Liver (tissue), 3 donors: ENCODE measurements at regions not wholly inside any gene's neighbourhood (a gene's known extent, or its start where the extent isn't known, plus 50 kb on each side); places are given as distances from the start of the nearest gene placed in this dataset.
"Not testable (repeated sequence)": the region's sequence is repeated elsewhere in the genome, so short reads cannot be mapped to it uniquely, and the experiment has no call there.

Experiments used
- ATF3 ChIP-seq: IDR thresholded peaks from 2 replicates; pipeline ENCODE4 v1.6.1; 2016; ENCODE audit warnings: antibody characterized with exemption
- EGR1 ChIP-seq, 2 donors: IDR thresholded peaks; 2 replicates each; pipeline ENCODE4 v1.6.1; 2016 to 2018; ENCODE audit warnings: antibody characterized with exemption in 2 of 2, low read depth in 2 of 2
- GABPA ChIP-seq, 2 donors: IDR thresholded peaks in 1 of 2; conservative IDR thresholded peaks in 1 of 2; 2 replicates each; pipeline ENCODE4 v1.6.1; 2016; ENCODE audit warnings: antibody characterized with exemption in 2 of 2, mild to moderate bottlenecking in 1 of 2, moderate library complexity in 1 of 2
- HNF4G ChIP-seq: IDR thresholded peaks from 2 replicates; pipeline ENCODE4 v1.6.1; 2016; ENCODE audit warnings: antibody characterized with exemption
- JUND ChIP-seq, 2 donors: IDR thresholded peaks; 2 replicates each; pipeline ENCODE4 v1.6.1; 2016; ENCODE audit warnings: antibody characterized with exemption in 2 of 2
- RAD21 ChIP-seq, 2 donors: IDR thresholded peaks; 2 replicates each; pipeline ENCODE4 v1.6.1; 2016; ENCODE audit warnings: antibody characterized with exemption in 2 of 2, mild to moderate bottlenecking in 2 of 2
- REST ChIP-seq: IDR thresholded peaks from 2 replicates; pipeline ENCODE4 v1.6.1; 2016; ENCODE audit warnings: antibody characterized with exemption, mild to moderate bottlenecking
- RXRA ChIP-seq, 2 donors: IDR thresholded peaks; 2 replicates each; pipeline ENCODE4 v1.6.1; 2017 to 2018; ENCODE audit warnings: antibody characterized with exemption in 2 of 2, mild to moderate bottlenecking in 1 of 2
- TAF1 ChIP-seq: conservative IDR thresholded peaks from 2 replicates; pipeline ENCODE4 v1.6.1; 2016; ENCODE audit warnings: antibody characterized with exemption, mild to moderate bottlenecking
- YY1 ChIP-seq: IDR thresholded peaks from 2 replicates; pipeline ENCODE4 v1.6.1; 2016; ENCODE audit warnings: antibody characterized with exemption, mild to moderate bottlenecking
- ZBTB33 ChIP-seq: IDR thresholded peaks from 2 replicates; pipeline ENCODE4 v1.6.1; 2016; ENCODE audit warnings: antibody characterized with exemption
- TF ChIP-seq, protein P1 (sequence below): fragments of 150-350 bp; IDR thresholded peaks from 2 replicates; pipeline ENCODE4 v1.5.1; 2017; ENCODE audit warnings: improper control_type of control experiment, low read depth, low read length; ENCODE audit not compliant: missing input control
- TF ChIP-seq, protein P2 (sequence below): IDR thresholded peaks from 2 replicates; pipeline ENCODE4 v1.6.1; 2016; ENCODE audit warnings: antibody characterized with exemption
- donor health status: healthy.
- donor health status: healthy.

- TF ChIP-seq, protein P1, sequence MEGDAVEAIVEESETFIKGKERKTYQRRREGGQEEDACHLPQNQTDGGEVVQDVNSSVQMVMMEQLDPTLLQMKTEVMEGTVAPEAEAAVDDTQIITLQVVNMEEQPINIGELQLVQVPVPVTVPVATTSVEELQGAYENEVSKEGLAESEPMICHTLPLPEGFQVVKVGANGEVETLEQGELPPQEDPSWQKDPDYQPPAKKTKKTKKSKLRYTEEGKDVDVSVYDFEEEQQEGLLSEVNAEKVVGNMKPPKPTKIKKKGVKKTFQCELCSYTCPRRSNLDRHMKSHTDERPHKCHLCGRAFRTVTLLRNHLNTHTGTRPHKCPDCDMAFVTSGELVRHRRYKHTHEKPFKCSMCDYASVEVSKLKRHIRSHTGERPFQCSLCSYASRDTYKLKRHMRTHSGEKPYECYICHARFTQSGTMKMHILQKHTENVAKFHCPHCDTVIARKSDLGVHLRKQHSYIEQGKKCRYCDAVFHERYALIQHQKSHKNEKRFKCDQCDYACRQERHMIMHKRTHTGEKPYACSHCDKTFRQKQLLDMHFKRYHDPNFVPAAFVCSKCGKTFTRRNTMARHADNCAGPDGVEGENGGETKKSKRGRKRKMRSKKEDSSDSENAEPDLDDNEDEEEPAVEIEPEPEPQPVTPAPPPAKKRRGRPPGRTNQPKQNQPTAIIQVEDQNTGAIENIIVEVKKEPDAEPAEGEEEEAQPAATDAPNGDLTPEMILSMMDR = not testable (repeated sequence)
- not testable (repeated sequence) for TF ChIP-seq GABPA (IDR thresholded peaks at IDR 0.05 in 1 of 2, conservative IDR thresholded peaks at IDR 0.05 in 1 of 2); JUND (IDR thresholded peaks at IDR 0.05); YY1; TAF1; HNF4G; RAD21 (IDR thresholded peaks at IDR 0.05); ATF3; REST; RXRA (IDR thresholded peaks at IDR 0.05); ZBTB33; EGR1 (IDR thresholded peaks at IDR 0.05; ENCODE audit: low read depth in 2 of 2)
- TF ChIP-seq, protein P2, sequence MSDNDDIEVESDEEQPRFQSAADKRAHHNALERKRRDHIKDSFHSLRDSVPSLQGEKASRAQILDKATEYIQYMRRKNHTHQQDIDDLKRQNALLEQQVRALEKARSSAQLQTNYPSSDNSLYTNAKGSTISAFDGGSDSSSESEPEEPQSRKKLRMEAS = not testable (repeated sequence)
Observed at GRCh38 chr7:66490979-66491378, 137.7 kb upstream of the KCTD7 start.
